HG03097 (cell line): ENCODE measurements at regions not wholly inside any gene's neighbourhood (a gene's known extent, or its start where the extent isn't known, plus 50 kb on each side); places are given as distances from the start of the nearest gene placed in this dataset.
"Not testable (repeated sequence)": the region's sequence is repeated elsewhere in the genome, so short reads cannot be mapped to it uniquely, and the experiment has no call there.

Experiments
- ATAC-seq: cut with Tn5 transposase; IDR thresholded peaks from one replicate; pipeline ENCODE4 v1.9.1; 2021; ENCODE audit not compliant: unreplicated experiment, low FRiP score

GRCh38 chr7:16098585-16099179, 322.7 kb downstream of the CRPPA start:
- no peak for ATAC-seq

DNA sequence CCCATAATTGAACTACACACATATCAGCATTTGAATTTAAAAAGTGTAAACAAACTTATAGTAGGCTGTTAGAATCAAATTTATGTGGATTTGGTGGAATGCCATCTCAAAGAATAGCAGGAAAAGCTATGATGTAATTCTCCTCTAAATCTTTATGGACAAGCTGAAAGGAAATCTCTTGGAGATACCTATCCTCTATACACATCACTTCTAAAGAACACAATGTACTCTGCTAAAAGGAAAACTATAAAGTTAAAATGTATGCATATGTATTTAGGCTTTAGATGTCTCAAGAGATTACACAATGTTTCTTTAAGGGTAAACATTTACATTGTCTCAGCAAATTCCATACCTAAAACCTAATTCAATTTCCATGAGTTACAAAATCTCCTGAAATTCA, 323.3 kb downstream of the CRPPA start:
- no peak for ATAC-seq

- ATAC-seq: no peak
Observed at GRCh38 chr7:16095171-16095950, 326.0 kb downstream of the CRPPA start.

- no peak for ATAC-seq
Observed at GRCh38 chr7:16094651-16095050, 326.7 kb downstream of the CRPPA start.

DNA sequence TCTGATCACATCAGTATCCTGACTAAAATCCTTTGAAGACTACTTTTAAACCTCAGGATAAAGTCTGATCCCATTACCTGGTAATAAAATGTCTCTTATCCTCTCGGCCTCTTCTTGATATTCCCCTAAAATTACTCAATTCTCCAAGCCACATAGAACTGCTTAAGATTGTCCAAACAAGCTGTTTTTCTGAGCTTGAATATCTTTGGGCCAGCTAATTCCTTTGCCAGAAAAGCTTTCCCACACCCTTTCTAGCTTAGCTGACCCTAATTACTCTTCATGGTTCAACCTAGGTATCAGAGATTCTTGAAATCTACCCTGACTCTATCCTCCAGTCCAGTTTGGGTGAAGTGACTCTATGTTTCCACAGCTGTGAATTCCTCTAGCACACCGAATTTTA, 328.6 kb downstream of the CRPPA start:
- no peak for ATAC-seq

GRCh38 chr7:16091701-16092310, 329.5 kb downstream of the CRPPA start:
- no peak for ATAC-seq

- no peak for ATAC-seq
Observed at GRCh38 chr7:16089801-16090200, 331.5 kb downstream of the CRPPA start.

GRCh38 chr7:16089191-16089590, 332.1 kb downstream of the CRPPA start:
- no peak for ATAC-seq

DNA sequence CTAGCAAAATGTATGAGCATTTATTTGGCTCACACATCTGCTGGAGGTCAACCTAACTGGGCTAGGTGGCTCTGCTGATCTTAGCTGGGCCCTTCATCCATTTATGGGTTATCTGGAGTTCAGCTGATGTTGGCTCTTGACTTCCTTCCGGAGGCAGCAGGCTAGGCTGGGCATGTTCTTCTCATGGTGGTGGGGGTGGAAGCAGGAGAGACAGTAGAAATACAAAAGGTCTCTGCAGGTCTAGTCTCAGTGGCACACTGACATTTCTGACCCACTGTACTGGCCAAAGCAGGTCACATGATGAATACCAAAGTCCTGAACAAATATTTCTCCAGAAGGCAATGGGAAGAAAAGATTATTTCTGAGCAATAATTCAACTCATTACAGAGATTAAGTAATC, 334.6 kb downstream of the CRPPA start:
- no peak for ATAC-seq

DNA sequence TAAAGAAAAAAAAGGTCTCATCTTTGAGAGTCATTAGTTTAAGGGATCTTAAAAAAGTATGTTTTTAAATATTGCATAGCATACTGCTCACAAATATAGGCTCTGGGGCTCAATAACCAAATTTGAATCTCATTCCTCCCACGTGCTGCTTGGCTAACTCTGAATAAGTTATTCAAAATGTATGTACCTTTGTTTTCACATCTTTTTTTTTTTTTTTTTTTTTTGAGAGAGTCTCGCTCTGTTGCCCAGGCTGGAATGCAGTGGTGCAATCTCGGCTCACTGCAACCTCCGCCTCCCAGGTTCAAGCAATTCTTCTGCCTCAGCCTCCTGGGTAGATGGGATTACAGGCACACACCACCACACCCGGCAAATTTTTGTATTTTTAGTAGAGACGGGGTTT, 335.6 kb downstream of the CRPPA start:
- ATAC-seq: not testable (repeated sequence)

DNA sequence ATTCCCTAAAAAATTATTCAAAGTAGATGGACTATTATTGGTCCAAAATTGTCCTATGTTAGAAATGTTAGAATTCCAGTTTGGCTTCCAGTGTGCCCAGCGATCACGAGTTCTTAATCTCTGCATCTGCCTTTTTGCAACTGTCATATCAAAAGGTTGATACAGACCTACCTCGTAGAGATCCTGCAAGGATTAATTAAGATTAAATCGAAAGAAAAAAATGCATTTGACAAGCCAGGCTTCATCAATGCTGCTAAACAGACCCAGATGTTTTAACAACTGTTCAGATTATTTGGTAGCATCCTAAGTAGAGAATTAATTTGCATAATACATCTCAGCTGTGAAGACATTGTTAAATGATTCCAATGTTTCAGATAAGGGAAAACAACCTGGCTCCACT, 336.5 kb downstream of the CRPPA start:
- no peak for ATAC-seq

DNA sequence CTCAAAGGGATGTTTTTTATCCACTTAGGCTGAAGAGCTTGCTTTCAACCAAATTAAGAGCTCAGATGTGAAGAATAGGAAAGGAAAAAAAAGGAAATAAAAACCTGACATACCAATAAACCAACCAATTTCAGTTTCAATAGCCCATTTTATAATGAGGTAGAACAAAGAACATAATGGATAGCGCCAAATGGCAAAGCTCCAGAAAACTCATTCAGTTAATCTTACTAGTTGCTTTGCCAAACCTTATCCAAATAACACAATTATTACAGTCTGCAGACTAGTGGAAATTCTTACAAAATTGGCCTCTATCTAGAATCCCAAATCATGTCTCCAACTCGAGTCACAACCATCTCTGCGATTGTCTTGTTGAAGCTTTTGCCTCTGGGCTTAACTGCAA, 337.0 kb downstream of the CRPPA start:
- no peak for ATAC-seq

- no peak for ATAC-seq
Observed at GRCh38 chr7:16083931-16084330, 337.4 kb downstream of the CRPPA start.

- no peak for ATAC-seq
Observed at GRCh38 chr7:16080131-16080530, 341.2 kb downstream of the CRPPA start.

GRCh38 chr7:16079723-16080122, 341.6 kb downstream of the CRPPA start:
- no peak for ATAC-seq

- peak; percentile 54 for ATAC-seq
Observed at GRCh38 chr7:16078076-16078952, 343.0 kb downstream of the CRPPA start.

DNA sequence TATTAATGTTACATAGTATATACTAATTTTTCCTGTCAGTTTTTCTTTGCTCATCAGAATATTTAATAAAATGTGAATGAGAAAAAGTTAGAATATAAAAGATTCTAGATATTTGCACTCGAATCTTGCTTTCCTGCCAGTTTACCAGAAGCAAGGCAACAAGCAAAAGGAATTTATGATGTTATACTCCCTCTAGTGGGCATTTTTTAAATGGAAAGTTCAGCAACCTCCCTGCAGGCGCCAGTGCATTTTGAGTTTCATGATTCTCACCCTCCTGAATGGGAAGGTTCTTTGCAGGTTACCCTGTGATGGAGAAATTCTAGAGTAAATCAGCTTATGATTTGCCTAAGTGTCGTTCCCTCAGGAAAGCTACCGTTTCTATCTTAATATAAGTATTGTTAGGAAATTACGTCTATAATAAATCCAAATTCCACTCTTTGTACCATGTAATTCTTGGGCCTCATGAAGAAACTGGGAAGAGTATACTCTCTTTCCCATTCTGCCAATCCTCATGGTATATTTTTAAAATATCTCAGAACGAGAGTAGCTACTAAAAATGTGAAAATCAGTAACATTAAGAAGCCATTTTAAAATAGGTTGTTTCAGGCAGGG, 350.0 kb downstream of the CRPPA start:
- peak; percentile 73 for ATAC-seq

- ATAC-seq: no peak
Observed at GRCh38 chr7:16070806-16071205, 350.5 kb downstream of the CRPPA start.

- no peak for ATAC-seq
Observed at GRCh38 chr7:16069998-16070397, 351.3 kb downstream of the CRPPA start.

- no peak for ATAC-seq
Observed at GRCh38 chr7:16068183-16068582, 353.2 kb downstream of the CRPPA start.

GRCh38 chr7:16067711-16068110, 353.6 kb downstream of the CRPPA start:
- ATAC-seq: no peak
